Occipital lobe (tissue), 1 donor: ENCODE measurements at regions not wholly inside any gene's neighbourhood (a gene's known extent, or its start where the extent isn't known, plus 50 kb on each side); places are given as distances from the start of the nearest gene placed in this dataset.
"Not testable (repeated sequence)": the region's sequence is repeated elsewhere in the genome, so short reads cannot be mapped to it uniquely, and the experiment has no call there.

Experiments
- DNase-seq: peaks from one replicate; lab custom pipeline; 2025; lab: John Stamatoyannopoulos, UW

- DNase-seq, result no peak
Measured at GRCh38 chr5:102554082-102554481, 55.3 kb upstream of the SLCO6A1 start.

GRCh38 chr5:102554728-102555127 lies 55.9 kb upstream of the SLCO6A1 start:
- no peak for DNase-seq

GRCh38 chr5:102561894-102562760 lies 63.3 kb upstream of the SLCO6A1 start:
- no peak for DNase-seq

- no peak for DNase-seq
Measured at GRCh38 chr5:102570747-102571146, 71.9 kb upstream of the SLCO6A1 start.

- DNase-seq, result no peak
Measured at GRCh38 chr5:102578362-102578761, 79.6 kb upstream of the SLCO6A1 start.

GRCh38 chr5:102579379-102579778 lies 80.6 kb upstream of the SLCO6A1 start:
- DNase-seq, result no peak

GRCh38 chr5:102581011-102581410 lies 82.2 kb upstream of the SLCO6A1 start:
- DNase-seq, result no peak

GRCh38 chr5:102582696-102583095 lies 83.9 kb upstream of the SLCO6A1 start:
- DNase-seq, result no peak

GRCh38 chr5:102583276-102584124 lies 84.7 kb upstream of the SLCO6A1 start:
- no peak for DNase-seq

GRCh38 chr5:102589661-102590060 lies 90.9 kb upstream of the SLCO6A1 start:
- no peak for DNase-seq

GRCh38 chr5:102590467-102590866 lies 91.7 kb upstream of the SLCO6A1 start:
- no peak for DNase-seq

GRCh38 chr5:102591650-102592049 lies 92.8 kb upstream of the SLCO6A1 start:
- DNase-seq, result no peak

- not testable (repeated sequence) for DNase-seq
Measured at GRCh38 chr5:102592586-102592985, 93.8 kb upstream of the SLCO6A1 start.

- no peak for DNase-seq
Measured at GRCh38 chr5:102594192-102594591, 95.4 kb upstream of the SLCO6A1 start.

GRCh38 chr5:102595332-102595731 lies 96.5 kb upstream of the SLCO6A1 start:
- no peak for DNase-seq

GRCh38 chr5:102596113-102596512 lies 97.3 kb upstream of the SLCO6A1 start:
- DNase-seq, result no peak

GRCh38 chr5:102596951-102597350 lies 98.2 kb upstream of the SLCO6A1 start:
- no peak for DNase-seq

- DNase-seq, result no peak
Measured at GRCh38 chr5:102599289-102599688, 100.5 kb upstream of the SLCO6A1 start.

GRCh38 chr5:102600964-102601363 lies 102.2 kb upstream of the SLCO6A1 start:
- no peak for DNase-seq

GRCh38 chr5:102603670-102604069 lies 104.9 kb upstream of the SLCO6A1 start:
- no peak for DNase-seq

- no peak for DNase-seq
Measured at GRCh38 chr5:102608414-102608813, 109.6 kb upstream of the SLCO6A1 start.

- no peak for DNase-seq
Measured at GRCh38 chr5:102611312-102611711, 112.5 kb upstream of the SLCO6A1 start.

GRCh38 chr5:102613661-102614060 lies 114.9 kb upstream of the SLCO6A1 start:
- no peak for DNase-seq
